ENCODE measurements at regions not wholly inside any gene's neighbourhood (a gene's known extent, or its start where the extent isn't known, plus 50 kb on each side); places are given as distances from the start of the nearest gene placed in this dataset.

DNA sequence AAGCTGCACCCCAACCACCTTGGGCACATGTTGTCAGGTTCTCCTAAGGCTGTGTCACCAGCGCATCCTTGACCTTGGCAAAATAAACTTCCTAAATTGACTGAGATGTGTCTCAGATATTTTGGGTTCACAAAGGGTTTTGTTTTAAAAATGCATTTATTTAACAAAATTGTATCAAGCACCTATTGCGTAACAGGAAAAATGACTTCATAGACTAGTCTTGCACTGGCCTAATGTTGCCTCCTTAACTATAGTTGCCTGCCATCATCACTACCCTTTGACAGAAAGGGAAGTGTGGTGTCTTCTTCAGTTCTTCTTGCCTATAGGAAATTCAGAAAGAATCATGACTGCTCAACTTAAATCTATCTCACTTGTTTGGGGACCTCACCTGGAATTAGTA lies 374.2 kb downstream of the SH2D1A start:
- Histone ChIP-seq H3K9me3 (ENCODE audit: control insufficient read depth in 1 of 2, insufficient read depth in 1 of 2, low read depth in 1 of 2, low read length in 2 of 2) (no peaks in the 10 kb centered on the region), H3K9ac (ENCODE audit: low read length) (no peak overlapping the region), H3K9me2 (ENCODE audit: insufficient read depth) (no peaks in the 10 kb centered on the region), H3K27ac (ENCODE audit: low read depth, low read length) (no peak overlapping the region), H3K4me3 (replicated peaks in 1 of 2; ENCODE audit: low read depth in 1 of 2, low read length in 2 of 2) (no peak overlapping the region), H3K79me2 (ENCODE audit: insufficient read depth, low read length) (no peaks in the 10 kb centered on the region), H3K36me3 (ENCODE audit: control insufficient read depth in 1 of 2, insufficient read depth in 2 of 2, low read length in 2 of 2) (no peaks in the 10 kb centered on the region), H3K4me2 (ENCODE audit: low read length) (no peak overlapping the region), H3K4me1 (ENCODE audit: control insufficient read depth in 1 of 2, insufficient read depth in 2 of 2, low read length in 2 of 2) (no peaks in the 10 kb centered on the region), H2AFZ (ENCODE audit: low read depth, low read length, poor library complexity, severe bottlenecking) (no peak overlapping the region), H3K27me3 (ENCODE audit: insufficient read depth, low read length) (no peaks in the 10 kb centered on the region), H4K20me1 (ENCODE audit: insufficient read depth) (no peaks in the 10 kb centered on the region)
- DNase-seq (ENCODE audit: low read depth, low spot score): no peak
- BruUV-seq (replicated peaks): no TSS peak
- intact Hi-C loops (cut with micrococcal nuclease): no loop called here
- TF ChIP-seq CBX3 (IDR thresholded peaks at IDR 0.05; ENCODE audit: low read depth) (no peak), CEBPB (IDR thresholded peaks at IDR 0.05; ENCODE audit: low read depth) (no peak), TCF7L2 (IDR thresholded peaks at IDR 0.05; ENCODE audit: borderline replicate concordance, extremely low read depth, insufficient read depth, insufficient read length) (no peak), SRF (IDR thresholded peaks at IDR 0.05; ENCODE audit: low read depth) (no peak), POLR2AphosphoS5 (IDR thresholded peaks at IDR 0.05; ENCODE audit: low read depth, low read length) (no peak), FOSL1 (IDR thresholded peaks at IDR 0.05; ENCODE audit: low read depth) (no peak), RAD21 (IDR thresholded peaks at IDR 0.05; ENCODE audit: low read depth) (no peak), EZH2 (IDR thresholded peaks at IDR 0.05) (no peak), YY1 (IDR thresholded peaks at IDR 0.05; ENCODE audit: extremely low read depth, insufficient replicate concordance, low read depth, low read length) (no peak), ZFX (IDR thresholded peaks at IDR 0.05) (no peak), SIN3A (IDR thresholded peaks at IDR 0.05; ENCODE audit: low read depth) (no peak), SP1 (IDR thresholded peaks at IDR 0.05; ENCODE audit: low read depth) (no peak), JUND (IDR thresholded peaks at IDR 0.05) (no peak), ELF1 (IDR thresholded peaks at IDR 0.05; ENCODE audit: borderline replicate concordance, low read depth) (no peak), POLR2A (IDR thresholded peaks at IDR 0.05; ENCODE audit: borderline replicate concordance, extremely low read depth, insufficient read depth, insufficient read length) (no peak), EZH2phosphoT487 (IDR thresholded peaks at IDR 0.05; ENCODE audit: borderline replicate concordance) (no peak)
- TF ChIP-seq, protein P1, sequence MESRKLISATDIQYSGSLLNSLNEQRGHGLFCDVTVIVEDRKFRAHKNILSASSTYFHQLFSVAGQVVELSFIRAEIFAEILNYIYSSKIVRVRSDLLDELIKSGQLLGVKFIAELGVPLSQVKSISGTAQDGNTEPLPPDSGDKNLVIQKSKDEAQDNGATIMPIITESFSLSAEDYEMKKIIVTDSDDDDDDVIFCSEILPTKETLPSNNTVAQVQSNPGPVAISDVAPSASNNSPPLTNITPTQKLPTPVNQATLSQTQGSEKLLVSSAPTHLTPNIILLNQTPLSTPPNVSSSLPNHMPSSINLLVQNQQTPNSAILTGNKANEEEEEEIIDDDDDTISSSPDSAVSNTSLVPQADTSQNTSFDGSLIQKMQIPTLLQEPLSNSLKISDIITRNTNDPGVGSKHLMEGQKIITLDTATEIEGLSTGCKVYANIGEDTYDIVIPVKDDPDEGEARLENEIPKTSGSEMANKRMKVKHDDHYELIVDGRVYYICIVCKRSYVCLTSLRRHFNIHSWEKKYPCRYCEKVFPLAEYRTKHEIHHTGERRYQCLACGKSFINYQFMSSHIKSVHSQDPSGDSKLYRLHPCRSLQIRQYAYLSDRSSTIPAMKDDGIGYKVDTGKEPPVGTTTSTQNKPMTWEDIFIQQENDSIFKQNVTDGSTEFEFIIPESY (IDR thresholded peaks at IDR 0.05; ENCODE audit: extremely low read depth, insufficient replicate concordance, low read length): no peak
- TF ChIP-seq, protein P2, sequence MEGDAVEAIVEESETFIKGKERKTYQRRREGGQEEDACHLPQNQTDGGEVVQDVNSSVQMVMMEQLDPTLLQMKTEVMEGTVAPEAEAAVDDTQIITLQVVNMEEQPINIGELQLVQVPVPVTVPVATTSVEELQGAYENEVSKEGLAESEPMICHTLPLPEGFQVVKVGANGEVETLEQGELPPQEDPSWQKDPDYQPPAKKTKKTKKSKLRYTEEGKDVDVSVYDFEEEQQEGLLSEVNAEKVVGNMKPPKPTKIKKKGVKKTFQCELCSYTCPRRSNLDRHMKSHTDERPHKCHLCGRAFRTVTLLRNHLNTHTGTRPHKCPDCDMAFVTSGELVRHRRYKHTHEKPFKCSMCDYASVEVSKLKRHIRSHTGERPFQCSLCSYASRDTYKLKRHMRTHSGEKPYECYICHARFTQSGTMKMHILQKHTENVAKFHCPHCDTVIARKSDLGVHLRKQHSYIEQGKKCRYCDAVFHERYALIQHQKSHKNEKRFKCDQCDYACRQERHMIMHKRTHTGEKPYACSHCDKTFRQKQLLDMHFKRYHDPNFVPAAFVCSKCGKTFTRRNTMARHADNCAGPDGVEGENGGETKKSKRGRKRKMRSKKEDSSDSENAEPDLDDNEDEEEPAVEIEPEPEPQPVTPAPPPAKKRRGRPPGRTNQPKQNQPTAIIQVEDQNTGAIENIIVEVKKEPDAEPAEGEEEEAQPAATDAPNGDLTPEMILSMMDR (IDR thresholded peaks at IDR 0.05 in 2 of 3, conservative IDR thresholded peaks at IDR 0.05 in 1 of 3; ENCODE audit: borderline replicate concordance in 1 of 3, insufficient read depth in 1 of 3, low read depth in 2 of 3, low read length in 2 of 3): no peak
- TF ChIP-seq, protein P3, sequence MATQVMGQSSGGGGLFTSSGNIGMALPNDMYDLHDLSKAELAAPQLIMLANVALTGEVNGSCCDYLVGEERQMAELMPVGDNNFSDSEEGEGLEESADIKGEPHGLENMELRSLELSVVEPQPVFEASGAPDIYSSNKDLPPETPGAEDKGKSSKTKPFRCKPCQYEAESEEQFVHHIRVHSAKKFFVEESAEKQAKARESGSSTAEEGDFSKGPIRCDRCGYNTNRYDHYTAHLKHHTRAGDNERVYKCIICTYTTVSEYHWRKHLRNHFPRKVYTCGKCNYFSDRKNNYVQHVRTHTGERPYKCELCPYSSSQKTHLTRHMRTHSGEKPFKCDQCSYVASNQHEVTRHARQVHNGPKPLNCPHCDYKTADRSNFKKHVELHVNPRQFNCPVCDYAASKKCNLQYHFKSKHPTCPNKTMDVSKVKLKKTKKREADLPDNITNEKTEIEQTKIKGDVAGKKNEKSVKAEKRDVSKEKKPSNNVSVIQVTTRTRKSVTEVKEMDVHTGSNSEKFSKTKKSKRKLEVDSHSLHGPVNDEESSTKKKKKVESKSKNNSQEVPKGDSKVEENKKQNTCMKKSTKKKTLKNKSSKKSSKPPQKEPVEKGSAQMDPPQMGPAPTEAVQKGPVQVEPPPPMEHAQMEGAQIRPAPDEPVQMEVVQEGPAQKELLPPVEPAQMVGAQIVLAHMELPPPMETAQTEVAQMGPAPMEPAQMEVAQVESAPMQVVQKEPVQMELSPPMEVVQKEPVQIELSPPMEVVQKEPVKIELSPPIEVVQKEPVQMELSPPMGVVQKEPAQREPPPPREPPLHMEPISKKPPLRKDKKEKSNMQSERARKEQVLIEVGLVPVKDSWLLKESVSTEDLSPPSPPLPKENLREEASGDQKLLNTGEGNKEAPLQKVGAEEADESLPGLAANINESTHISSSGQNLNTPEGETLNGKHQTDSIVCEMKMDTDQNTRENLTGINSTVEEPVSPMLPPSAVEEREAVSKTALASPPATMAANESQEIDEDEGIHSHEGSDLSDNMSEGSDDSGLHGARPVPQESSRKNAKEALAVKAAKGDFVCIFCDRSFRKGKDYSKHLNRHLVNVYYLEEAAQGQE (IDR thresholded peaks at IDR 0.05; ENCODE audit: low read depth): no peak
- TF ChIP-seq, protein P4, sequence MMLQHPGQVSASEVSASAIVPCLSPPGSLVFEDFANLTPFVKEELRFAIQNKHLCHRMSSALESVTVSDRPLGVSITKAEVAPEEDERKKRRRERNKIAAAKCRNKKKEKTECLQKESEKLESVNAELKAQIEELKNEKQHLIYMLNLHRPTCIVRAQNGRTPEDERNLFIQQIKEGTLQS (IDR thresholded peaks at IDR 0.05): no peak
- ChIA-PET RAD21 (ENCODE audit: low non-redundant PET in 1 of 2, low total read pairs in 2 of 2, uncharacterized antibody in 2 of 2, unreplicated experiment in 2 of 2) (no interaction called here), CTCF (no interaction called here), POLR2A (no interaction called here)
- no peak for ATAC-seq

Measured in HCT116 (cell line).